H1 (cell line): ENCODE measurements at regions not wholly inside any gene's neighbourhood (a gene's known extent, or its start where the extent isn't known, plus 50 kb on each side); places are given as distances from the start of the nearest gene placed in this dataset.

Experiments used
- CTCF ChIA-PET: fragments of 300-600 bp; sonication (Branson Sonifier 250); formaldehyde crosslinking; loops from one replicate; lab custom pipeline; 2021; ENCODE audit not compliant: partially characterized antibody; lab: Charles Lee
- POLR2A ChIA-PET: fragments of 300-600 bp; sonication (Branson Sonifier 250); formaldehyde crosslinking; loops from one replicate; lab custom pipeline; 2021; ENCODE audit warnings: inconsistent platforms; ENCODE audit not compliant: partially characterized antibody; lab: Charles Lee
- DNase-seq, 2 experiments: peaks; one replicate each; pipeline versions ENCODE4 v3.0.0 to v3.0.0-alpha.2; 2010 to 2022; ENCODE audit warnings: low spot score in 2 of 2, low read depth in 1 of 2, mixed read lengths in 1 of 2
- FAIRE-seq: peaks from 2 replicates; lab custom pipeline; 2011; peaks lifted over from hg19 to GRCh38; lab: Jason Lieb, UNC
- H2AFZ ChIP-seq: 2 replicates; pipeline ENCODE4 v1.8.1; 2012; ENCODE audit warnings: low read length, inconsistent platforms
- H2AK5ac ChIP-seq: 2 replicates; pipeline ENCODE4 v1.6.1; 2013; ENCODE audit warnings: low read depth, low read length
- H2BK120ac ChIP-seq: replicated peaks from 2 replicates; pipeline ENCODE3; 2013; ENCODE audit warnings: low read depth, low read length, inconsistent platforms
- H2BK12ac ChIP-seq: 2 replicates; pipeline ENCODE4 v1.6.1; 2013; ENCODE audit warnings: low read depth, low read length
- H2BK15ac ChIP-seq: 2 replicates; pipeline ENCODE4 v1.6.1; 2013; ENCODE audit warnings: low read length
- H2BK20ac ChIP-seq: 2 replicates; pipeline ENCODE4 v1.6.1; 2013; ENCODE audit warnings: low read length
- H2BK5ac ChIP-seq: 2 replicates; pipeline ENCODE4 v1.6.1; 2013; ENCODE audit warnings: low read depth, low read length
- H3K14ac ChIP-seq: 2 replicates; pipeline ENCODE4 v1.6.1; 2013; ENCODE audit warnings: inconsistent platforms; ENCODE audit not compliant: insufficient read length
- H3K18ac ChIP-seq: 2 replicates; pipeline ENCODE4 v1.6.1; 2013; ENCODE audit warnings: low read length; ENCODE audit errors: extremely low read depth
- H3K23ac ChIP-seq: 2 replicates; pipeline ENCODE4 v1.6.1; 2013; ENCODE audit warnings: inconsistent platforms; ENCODE audit not compliant: insufficient read length
- H3K23me2 ChIP-seq: 2 replicates; pipeline ENCODE4 v1.6.1; 2013; ENCODE audit warnings: low read depth, low read length
- H3K27ac ChIP-seq: 2 replicates; pipeline ENCODE4 v1.6.1; 2011; ENCODE audit warnings: low read depth, low read length, inconsistent platforms
- H3K27me3 ChIP-seq, 4 experiments: replicated peaks in 1 of 4; 1 replicate in 1 of 4; 2 replicates in 3 of 4; pipeline versions ENCODE4 v1.6.1 to v1.8.1; 2011 to 2013; ENCODE audit warnings: low read length in 3 of 4, mild to moderate bottlenecking in 3 of 4, inconsistent platforms in 2 of 4, mixed read lengths in 2 of 4, moderate library complexity in 1 of 4; ENCODE audit not compliant: control insufficient read depth in 3 of 4, insufficient read depth in 3 of 4; ENCODE audit errors: extremely low read depth in 1 of 4
- H3K36me3 ChIP-seq, 4 experiments: 2 replicates each; pipeline versions ENCODE4 v1.6.1 to v1.8.1; 2011 to 2013; ENCODE audit warnings: mild to moderate bottlenecking in 4 of 4, low read length in 3 of 4, moderate library complexity in 2 of 4, control low read depth in 1 of 4, inconsistent platforms in 1 of 4; ENCODE audit not compliant: insufficient read depth in 4 of 4, control insufficient read depth in 2 of 4
- H3K4ac ChIP-seq: replicated peaks from 2 replicates; pipeline ENCODE3; 2013; ENCODE audit warnings: low read length, low read depth, mixed read lengths, inconsistent platforms; ENCODE audit not compliant: insufficient read length
- H3K4me1 ChIP-seq, 4 experiments: replicated peaks in 1 of 4; 1 replicate in 1 of 4; 2 replicates in 3 of 4; pipeline versions ENCODE4 v1.6.1 to v1.8.1; 2011 to 2013; ENCODE audit warnings: low read length in 3 of 4, inconsistent platforms in 2 of 4, mixed read lengths in 1 of 4; ENCODE audit not compliant: insufficient read depth in 4 of 4, control insufficient read depth in 3 of 4
- H3K4me2 ChIP-seq, 2 experiments: 2 replicates each; pipeline versions ENCODE4 v1.6.1 to v1.8.1; 2011 to 2013; ENCODE audit warnings: low read depth in 2 of 2, low read length in 2 of 2, control low read depth in 1 of 2, inconsistent platforms in 1 of 2, mild to moderate bottlenecking in 1 of 2; ENCODE audit not compliant: insufficient read depth in 1 of 2
- H3K4me3 ChIP-seq, 4 experiments: fragments of 200-600, 300-600 bp in 1 of 4; sonication (generic), shearing (Covaris generic), sonication (Bioruptor Twin) in 1 of 4; 2 replicates each; pipeline versions ENCODE4 v1.5.1 to v1.8.1; 2011 to 2016; ENCODE audit warnings: low read length in 4 of 4, low read depth in 3 of 4, control low read depth in 2 of 4, inconsistent platforms in 2 of 4, mild to moderate bottlenecking in 2 of 4, mixed read lengths in 1 of 4, moderate library complexity in 1 of 4; ENCODE audit not compliant: insufficient read depth in 2 of 4; ENCODE audit errors: extremely low read depth in 1 of 4
- H3K56ac ChIP-seq: replicated peaks from 2 replicates; pipeline ENCODE3; 2013; ENCODE audit warnings: low read depth, mild to moderate bottlenecking, mixed read lengths, low read length, inconsistent platforms; ENCODE audit not compliant: insufficient read length
- H3K79me1 ChIP-seq: 2 replicates; pipeline ENCODE4 v1.6.1; 2013; ENCODE audit warnings: low read depth, low read length, control low read depth
- H3K79me2 ChIP-seq, 2 experiments: 2 replicates each; pipeline versions ENCODE4 v1.6.1 to v1.8.1; 2012 to 2013; ENCODE audit warnings: low read length in 2 of 2, mild to moderate bottlenecking in 2 of 2, inconsistent platforms in 1 of 2; ENCODE audit not compliant: insufficient read depth in 2 of 2, control insufficient read depth in 1 of 2
- H3K9ac ChIP-seq, 4 experiments: replicated peaks in 1 of 4; 1 replicate in 1 of 4; 2 replicates in 3 of 4; pipeline versions ENCODE4 v1.6.1 to v1.8.1; 2011 to 2013; ENCODE audit warnings: low read depth in 3 of 4, low read length in 3 of 4, control low read depth in 2 of 4, mild to moderate bottlenecking in 2 of 4, moderate library complexity in 2 of 4, inconsistent platforms in 1 of 4; ENCODE audit errors: extremely low read depth in 1 of 4
- H3K9me3 ChIP-seq, 2 experiments: 2 replicates each; pipeline versions ENCODE4 v1.6.1 to v1.8.1; 2012 to 2013; ENCODE audit warnings: mild to moderate bottlenecking in 2 of 2, moderate library complexity in 2 of 2, control low read depth in 1 of 2, inconsistent platforms in 1 of 2, low read depth in 1 of 2, low read length in 1 of 2, mixed read lengths in 1 of 2; ENCODE audit not compliant: insufficient read depth in 2 of 2
- H4K20me1 ChIP-seq, 2 experiments: replicated peaks in 1 of 2; 2 replicates each; pipeline versions ENCODE3 to v1.8.1; 2011 to 2013; ENCODE audit warnings: inconsistent platforms in 2 of 2, low read length in 2 of 2, mild to moderate bottlenecking in 1 of 2; ENCODE audit not compliant: insufficient read depth in 2 of 2, control insufficient read depth in 1 of 2
- H4K5ac ChIP-seq: 2 replicates; pipeline ENCODE4 v1.6.1; 2013; ENCODE audit warnings: low read length, low read depth, mixed read lengths, inconsistent platforms; ENCODE audit not compliant: insufficient read length
- H4K8ac ChIP-seq: 2 replicates; pipeline ENCODE4 v1.8.0; 2013; ENCODE audit warnings: mild to moderate bottlenecking, moderate library complexity, low read length, inconsistent platforms; ENCODE audit not compliant: insufficient read depth; ENCODE audit errors: extremely low read depth
- H4K91ac ChIP-seq: replicated peaks from 2 replicates; pipeline ENCODE3; 2013; ENCODE audit warnings: low read length, mixed read lengths, inconsistent platforms; ENCODE audit not compliant: insufficient read length
- CBX8 ChIP-seq: fragments of 300-800, 300-1000 bp; sonication (generic); IDR thresholded peaks from 2 replicates; pipeline ENCODE4 v1.7.1; 2016; ENCODE audit warnings: low read depth, low read length, borderline replicate concordance
- SP1 ChIP-seq: IDR thresholded peaks from 2 replicates; pipeline ENCODE4 v1.6.1; 2011; ENCODE audit warnings: low read depth, low read length
- USF2 ChIP-seq: IDR thresholded peaks from 2 replicates; pipeline ENCODE4 v1.6.1; 2011; ENCODE audit warnings: low read length, improper control_type of control experiment
- WGBS, 2 experiments: shearing (Covaris generic) in 1 of 2; methylation state at CpG; one replicate each; pipeline versions ENCODE4 v1.1.6 to v1.1.7; 2013 to 2015; ENCODE audit warnings: low lambda C conversion rate in 2 of 2, mixed read lengths in 2 of 2, inconsistent platforms in 1 of 2, low coverage in 1 of 2, missing lambda C conversion rate in 1 of 2; ENCODE audit not compliant: insufficient replicate concordance in 2 of 2, insufficient coverage in 1 of 2, insufficient read length in 1 of 2; ENCODE audit errors: extremely low coverage in 1 of 2, missing lambda C conversion rate in 1 of 2; 5-methylcytosine and 5-hydroxymethylcytosine counted together
- TF ChIP-seq, protein P1 (sequence below): IDR thresholded peaks from 2 replicates; pipeline ENCODE4 v1.6.1; 2011; ENCODE audit warnings: low read depth, mild to moderate bottlenecking, low read length; ENCODE audit not compliant: insufficient read depth
- TF ChIP-seq, protein P2 (sequence below): IDR thresholded peaks from 2 replicates; pipeline ENCODE4 v1.6.1; 2012; ENCODE audit warnings: inconsistent platforms

- no peak overlapping the region for H2BK20ac ChIP-seq
- H3K9me3 ChIP-seq = no peaks in the 10 kb centered on the region
- H3K56ac ChIP-seq = no peak overlapping the region
- no peaks in the 10 kb centered on the region for H3K79me2 ChIP-seq
- TF ChIP-seq, protein P1, sequence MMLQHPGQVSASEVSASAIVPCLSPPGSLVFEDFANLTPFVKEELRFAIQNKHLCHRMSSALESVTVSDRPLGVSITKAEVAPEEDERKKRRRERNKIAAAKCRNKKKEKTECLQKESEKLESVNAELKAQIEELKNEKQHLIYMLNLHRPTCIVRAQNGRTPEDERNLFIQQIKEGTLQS = no peak
- TF ChIP-seq USF2 = no peak
- TF ChIP-seq, protein P2, sequence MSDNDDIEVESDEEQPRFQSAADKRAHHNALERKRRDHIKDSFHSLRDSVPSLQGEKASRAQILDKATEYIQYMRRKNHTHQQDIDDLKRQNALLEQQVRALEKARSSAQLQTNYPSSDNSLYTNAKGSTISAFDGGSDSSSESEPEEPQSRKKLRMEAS = no peak
- no peak for TF ChIP-seq CBX8
- TF ChIP-seq SP1 = no peak
- H2BK120ac ChIP-seq = no peak overlapping the region
- no peak for FAIRE-seq
- H3K4ac ChIP-seq = no peak overlapping the region
- H3K23me2 ChIP-seq = no peaks in the 10 kb centered on the region
- no peak overlapping the region for H4K91ac ChIP-seq
- H3K36me3 ChIP-seq = no peaks in the 10 kb centered on the region
- H2BK12ac ChIP-seq = no peak overlapping the region
- POLR2A ChIA-PET = no interaction called here
- H4K5ac ChIP-seq = no peak overlapping the region
- no peak overlapping the region for H3K14ac ChIP-seq
- H2AK5ac ChIP-seq = no peak overlapping the region
- no peak overlapping the region for H3K9ac ChIP-seq
- no peak overlapping the region for H2BK5ac ChIP-seq
- no peaks in the 10 kb centered on the region for H3K79me1 ChIP-seq
- H3K4me2 ChIP-seq = no peak overlapping the region
- H3K4me3 ChIP-seq = no peak overlapping the region
- 0 out of 7 replicates have a peak, but pooled peaks cover 0 to 2% (median 0%) of the 10 kb centered on the region in 4 experiments for H3K4me1 ChIP-seq
- WGBS, 2 experiments = 74% methylated on average over 2 of the region's 2 CpGs; no CpG with 5 or more reads in 1 of the 2 experiments
- DNase-seq = no peak
- no peak overlapping the region for H3K18ac ChIP-seq
- no peak overlapping the region for H2AFZ ChIP-seq
- no peak overlapping the region for H4K8ac ChIP-seq
- H4K20me1 ChIP-seq = no peaks in the 10 kb centered on the region
- no peak overlapping the region for H3K27ac ChIP-seq
- no peak overlapping the region for H2BK15ac ChIP-seq
- no peaks in the 10 kb centered on the region for H3K27me3 ChIP-seq
- CTCF ChIA-PET = no interaction called here
- no peak overlapping the region for H3K23ac ChIP-seq
Measured at GRCh38 chr2:118613737-118614136, 233.7 kb downstream of the EN1 start.
